Endothelial cell (in vitro differentiated cells): ENCODE measurements at regions not wholly inside any gene's neighbourhood (a gene's known extent, or its start where the extent isn't known, plus 50 kb on each side); places are given as distances from the start of the nearest gene placed in this dataset.

Experiments
- DNase-seq: peaks from one replicate; pipeline ENCODE4 v3.0.0; 2021; ENCODE audit warnings: low spot score
- H3K27ac Mint-ChIP-seq: one replicate; pipeline ENCODE4 v1.8.0; 2021; ENCODE audit warnings: mixed read lengths, inconsistent platforms; ENCODE audit not compliant: unreplicated experiment
- H3K27me3 Mint-ChIP-seq: one replicate; pipeline ENCODE4 v1.8.0; 2021; ENCODE audit warnings: mild to moderate bottlenecking, moderate library complexity, mixed read lengths, inconsistent platforms; ENCODE audit not compliant: unreplicated experiment
- H3K36me3 Mint-ChIP-seq: one replicate; pipeline ENCODE4 v1.8.0; 2021; ENCODE audit warnings: mild to moderate bottlenecking, low read depth, mixed read lengths, inconsistent platforms; ENCODE audit not compliant: unreplicated experiment
- H3K4me1 Mint-ChIP-seq: one replicate; pipeline ENCODE4 v1.8.0; 2021; ENCODE audit warnings: mild to moderate bottlenecking, mixed read lengths, inconsistent platforms; ENCODE audit not compliant: unreplicated experiment
- H3K4me3 Mint-ChIP-seq: one replicate; pipeline ENCODE4 v1.8.0; 2021; ENCODE audit warnings: mild to moderate bottlenecking, mixed read lengths, inconsistent platforms; ENCODE audit not compliant: unreplicated experiment
- H3K9me3 Mint-ChIP-seq: one replicate; pipeline ENCODE4 v1.8.0; 2021; ENCODE audit warnings: mixed read lengths, inconsistent platforms; ENCODE audit not compliant: unreplicated experiment
- TF ChIP-seq, protein P1 (sequence below): fragments of 200-600 bp; sonication (generic); IDR thresholded peaks from one replicate; pipeline ENCODE4 v1.5.0; 2021; ENCODE audit warnings: antibody characterized with exemption; ENCODE audit not compliant: unreplicated experiment

DNA sequence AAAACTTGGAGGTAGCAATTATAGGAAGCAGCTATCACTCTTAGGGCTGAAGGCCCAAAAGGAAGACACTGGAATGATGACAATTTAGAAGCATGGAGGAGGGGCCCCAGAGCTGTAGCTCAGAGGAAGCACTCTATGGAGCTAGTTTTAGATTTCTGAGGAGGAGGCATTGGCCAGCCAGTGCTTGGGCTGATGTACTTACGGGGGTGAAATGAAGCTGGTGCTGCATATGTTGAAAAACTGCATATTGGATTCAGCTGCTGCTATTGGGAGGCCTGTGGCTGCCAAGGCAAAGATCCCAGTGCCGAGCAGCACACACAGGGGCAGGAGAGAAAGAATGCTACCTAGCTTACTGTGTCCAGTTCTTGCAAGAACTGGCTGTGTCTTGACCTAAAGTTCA, 53.9 kb upstream of the HMHB1 start:
- Mint-ChIP-seq H3K36me3 (no peaks in the 10 kb centered on the region), H3K27me3 (no peaks in the 10 kb centered on the region), H3K27ac (no peak overlapping the region), H3K4me3 (no peak overlapping the region), H3K4me1 (no peaks in the 10 kb centered on the region), H3K9me3 (no peaks in the 10 kb centered on the region)
- TF ChIP-seq, protein P1, sequence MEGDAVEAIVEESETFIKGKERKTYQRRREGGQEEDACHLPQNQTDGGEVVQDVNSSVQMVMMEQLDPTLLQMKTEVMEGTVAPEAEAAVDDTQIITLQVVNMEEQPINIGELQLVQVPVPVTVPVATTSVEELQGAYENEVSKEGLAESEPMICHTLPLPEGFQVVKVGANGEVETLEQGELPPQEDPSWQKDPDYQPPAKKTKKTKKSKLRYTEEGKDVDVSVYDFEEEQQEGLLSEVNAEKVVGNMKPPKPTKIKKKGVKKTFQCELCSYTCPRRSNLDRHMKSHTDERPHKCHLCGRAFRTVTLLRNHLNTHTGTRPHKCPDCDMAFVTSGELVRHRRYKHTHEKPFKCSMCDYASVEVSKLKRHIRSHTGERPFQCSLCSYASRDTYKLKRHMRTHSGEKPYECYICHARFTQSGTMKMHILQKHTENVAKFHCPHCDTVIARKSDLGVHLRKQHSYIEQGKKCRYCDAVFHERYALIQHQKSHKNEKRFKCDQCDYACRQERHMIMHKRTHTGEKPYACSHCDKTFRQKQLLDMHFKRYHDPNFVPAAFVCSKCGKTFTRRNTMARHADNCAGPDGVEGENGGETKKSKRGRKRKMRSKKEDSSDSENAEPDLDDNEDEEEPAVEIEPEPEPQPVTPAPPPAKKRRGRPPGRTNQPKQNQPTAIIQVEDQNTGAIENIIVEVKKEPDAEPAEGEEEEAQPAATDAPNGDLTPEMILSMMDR = no peak
- DNase-seq = no peak

DNA sequence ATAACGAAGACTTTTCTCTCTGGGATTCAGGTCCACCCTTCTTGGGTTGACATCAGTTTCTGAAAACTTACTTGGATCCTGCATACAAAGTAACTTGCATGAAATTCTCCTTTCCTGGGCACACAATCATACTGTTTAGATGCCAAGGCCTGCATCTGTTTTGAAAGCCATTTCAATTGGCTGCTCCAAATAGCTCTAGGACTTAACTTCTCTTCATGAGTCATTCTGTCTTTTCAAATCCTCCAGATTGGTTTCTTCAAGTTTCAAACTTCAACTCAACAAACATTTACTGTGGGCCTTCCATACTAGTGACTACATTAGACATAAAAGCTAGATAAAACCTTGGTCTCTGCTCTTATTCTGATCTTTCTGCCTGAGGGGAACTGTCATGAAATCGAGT, 54.8 kb upstream of the HMHB1 start:
- Mint-ChIP-seq H3K9me3 (no peaks in the 10 kb centered on the region), H3K4me3 (no peak overlapping the region), H3K36me3 (no peaks in the 10 kb centered on the region), H3K4me1 (no peaks in the 10 kb centered on the region), H3K27me3 (no peaks in the 10 kb centered on the region), H3K27ac (no peak overlapping the region)
- TF ChIP-seq, protein P1 = no peak
- no peak for DNase-seq

DNA sequence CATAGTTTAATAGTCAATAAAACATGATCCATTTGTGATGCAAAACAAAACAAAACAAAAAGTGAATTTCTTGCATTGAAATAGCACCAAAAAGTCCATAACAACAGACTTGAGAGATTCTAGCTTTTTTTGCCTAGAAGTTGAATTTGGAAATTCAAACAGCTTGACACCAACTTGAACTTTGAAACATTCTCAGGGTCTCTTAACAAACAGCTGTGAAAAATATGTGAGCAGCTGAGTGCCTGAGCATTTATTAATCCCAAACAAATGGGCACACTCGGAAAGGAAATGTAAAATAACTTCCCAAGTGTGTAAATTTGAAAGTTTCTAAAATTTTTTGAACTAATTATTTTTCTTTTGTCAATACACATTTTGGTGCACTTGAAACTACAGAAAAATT, 56.0 kb upstream of the HMHB1 start:
- no peaks in the 10 kb centered on the region for H3K4me1 Mint-ChIP-seq
- H3K9me3 Mint-ChIP-seq = no peaks in the 10 kb centered on the region
- no peaks in the 10 kb centered on the region for H3K27me3 Mint-ChIP-seq
- H3K4me3 Mint-ChIP-seq = no peak overlapping the region
- no peak overlapping the region for H3K27ac Mint-ChIP-seq
- H3K36me3 Mint-ChIP-seq = no peaks in the 10 kb centered on the region
- TF ChIP-seq, protein P1 = no peak
- DNase-seq = no peak

DNA sequence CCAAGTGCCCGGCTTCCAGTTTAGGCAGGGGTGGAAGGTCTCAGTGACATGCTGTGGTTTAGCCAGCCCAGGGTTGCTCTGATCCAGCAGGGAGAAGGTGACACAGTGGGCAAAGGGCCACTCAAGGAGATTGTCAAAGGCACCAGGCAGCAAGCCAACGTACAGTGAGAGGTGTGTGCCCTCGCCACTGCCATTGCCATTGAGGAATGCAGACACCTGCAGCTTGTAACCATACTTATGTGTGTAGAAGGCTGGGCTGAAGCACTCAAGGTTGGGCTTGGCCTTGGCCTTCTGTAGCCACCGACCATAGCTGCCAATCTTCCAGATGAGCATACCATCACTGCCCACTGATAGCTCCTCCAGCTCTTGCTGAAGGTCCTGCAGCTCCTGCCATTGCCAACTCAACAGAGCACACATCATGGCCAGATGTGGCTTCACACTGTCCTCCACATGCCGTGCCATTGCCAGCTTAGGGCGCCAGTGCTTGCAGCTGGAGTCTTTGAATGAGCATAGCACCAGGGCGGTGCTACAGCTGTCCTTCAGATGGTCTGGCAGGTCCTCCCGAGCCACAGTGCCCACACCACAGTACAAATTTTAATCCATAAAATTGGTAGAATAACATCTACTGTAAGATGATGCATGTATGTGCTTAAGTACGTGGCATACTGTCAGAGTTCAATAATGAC, 59.7 kb upstream of the HMHB1 start:
- H3K4me3 Mint-ChIP-seq = no peak overlapping the region

DNA sequence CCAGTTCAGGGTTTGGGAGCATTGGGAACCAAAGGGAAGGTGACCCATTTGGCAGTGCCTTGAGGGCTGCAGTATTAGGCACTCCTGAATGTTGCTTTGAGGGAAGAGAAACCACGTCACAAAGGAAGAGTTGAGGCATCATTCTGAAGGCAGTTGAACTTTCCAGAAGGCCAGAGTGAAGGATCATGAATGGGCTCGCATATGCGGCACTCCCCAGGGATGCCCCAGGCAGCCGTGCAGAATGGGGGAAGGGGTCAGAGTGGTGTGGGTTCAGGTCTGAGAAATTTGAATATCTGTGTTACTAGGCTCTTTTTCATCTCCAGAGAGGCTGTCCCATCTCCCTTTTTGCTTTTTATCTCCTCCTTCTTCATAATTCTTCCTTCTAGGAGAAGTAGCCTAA, 60.6 kb upstream of the HMHB1 start:
- DNase-seq = no peak
- no peaks in the 10 kb centered on the region for H3K36me3 Mint-ChIP-seq
- H3K9me3 Mint-ChIP-seq = no peaks in the 10 kb centered on the region
- H3K4me3 Mint-ChIP-seq = no peak overlapping the region
- TF ChIP-seq, protein P1 = no peak
- no peak overlapping the region for H3K27ac Mint-ChIP-seq
- no peaks in the 10 kb centered on the region for H3K4me1 Mint-ChIP-seq
- no peaks in the 10 kb centered on the region for H3K27me3 Mint-ChIP-seq

More for the DNA sequence above, 59.7 kb upstream of the HMHB1 start:
- H3K27me3 Mint-ChIP-seq = no peaks in the 10 kb centered on the region
- H3K36me3 Mint-ChIP-seq = no peaks in the 10 kb centered on the region
- no peaks in the 10 kb centered on the region for H3K4me1 Mint-ChIP-seq
- TF ChIP-seq, protein P1 = no peak
- H3K27ac Mint-ChIP-seq = no peak overlapping the region
- no peaks in the 10 kb centered on the region for H3K9me3 Mint-ChIP-seq
- no peak for DNase-seq
